Endothelial cell of umbilical vein (primary cell): ENCODE measurements at regions not wholly inside any gene's neighbourhood (a gene's known extent, or its start where the extent isn't known, plus 50 kb on each side); places are given as distances from the start of the nearest gene placed in this dataset.

Experiments
- BruUV-seq: library from RNA; stranded (reverse); fragments of 400-500 nt; replicated peaks from 2 replicates; lab custom pipeline; 2021; lab: Mats Ljungman, UMichigan
- CTCF ChIA-PET: fragments of 300-600, 350-600 bp; sonication (Branson Sonifier 250); formaldehyde crosslinking; loops from one replicate; lab custom pipeline; 2021; ENCODE audit warnings: antibody characterized with exemption, inconsistent platforms; lab: Charles Lee
- POLR2A ChIA-PET: fragments of 300-600, 350-600 bp; sonication (Branson Sonifier 250); formaldehyde crosslinking; loops from one replicate; lab custom pipeline; 2021; ENCODE audit warnings: antibody characterized with exemption, inconsistent platforms; lab: Charles Lee
- DNase-seq: peaks from one replicate; pipeline ENCODE4 v3.0.0-alpha.2; 2011; ENCODE audit warnings: low read depth, low spot score
- FAIRE-seq: peaks from 2 replicates; lab custom pipeline; 2011; peaks lifted over from hg19 to GRCh38; lab: Jason Lieb, UNC
- H2AFZ ChIP-seq: 2 replicates; pipeline ENCODE4 v1.6.0; 2012; ENCODE audit warnings: low read depth, low read length, control low read depth, inconsistent platforms
- H3K27ac ChIP-seq: 2 replicates; pipeline ENCODE4 v1.5.1; 2011; ENCODE audit warnings: low read depth, mild to moderate bottlenecking, control low read depth, low read length, moderate library complexity; ENCODE audit not compliant: insufficient read depth
- H3K27me3 ChIP-seq, 2 experiments: 2 replicates each; pipeline versions ENCODE4 v1.6.0 to v1.6.1; 2011; ENCODE audit warnings: low read length in 2 of 2, mixed read lengths in 1 of 2; ENCODE audit not compliant: control insufficient read depth in 2 of 2, insufficient read depth in 2 of 2
- H3K36me3 ChIP-seq, 2 experiments: 2 replicates in 1 of 2; 3 replicates in 1 of 2; pipeline ENCODE4 v1.5.1; 2011; ENCODE audit warnings: low read length in 2 of 2, mild to moderate bottlenecking in 1 of 2, moderate library complexity in 1 of 2; ENCODE audit not compliant: control insufficient read depth in 2 of 2, insufficient read depth in 2 of 2; ENCODE audit errors: extremely low read depth in 1 of 2
- H3K4me1 ChIP-seq: 3 replicates; pipeline ENCODE4 v1.5.1; 2011; ENCODE audit warnings: mild to moderate bottlenecking, low read length; ENCODE audit not compliant: control insufficient read depth, insufficient read depth; ENCODE audit errors: extremely low read depth
- H3K4me2 ChIP-seq: 2 replicates; pipeline ENCODE4 v1.6.1; 2011; ENCODE audit warnings: low read length, control low read depth, mixed read lengths; ENCODE audit not compliant: insufficient read depth
- H3K4me3 ChIP-seq, 3 experiments: fragments of 200-600 bp in 1 of 3; sonication (generic), shearing (Covaris generic) in 1 of 3; replicated peaks in 1 of 3; 2 replicates each; pipeline ENCODE4 v1.5.1; 2011 to 2016; ENCODE audit warnings: control low read depth in 3 of 3, low read length in 3 of 3, mild to moderate bottlenecking in 2 of 3, inconsistent platforms in 1 of 3, low read depth in 1 of 3, moderate library complexity in 1 of 3; ENCODE audit not compliant: insufficient read depth in 1 of 3
- H3K79me2 ChIP-seq: 2 replicates; pipeline ENCODE4 v1.6.0; 2012; ENCODE audit warnings: low read length, inconsistent platforms; ENCODE audit not compliant: control insufficient read depth, insufficient read depth
- H3K9ac ChIP-seq: replicated peaks from 2 replicates; pipeline ENCODE3; 2011; ENCODE audit warnings: low read length, control low read depth; ENCODE audit not compliant: insufficient read depth; ENCODE audit errors: extremely low read depth
- H3K9me1 ChIP-seq: replicated peaks from 3 replicates; pipeline ENCODE4 v1.6.0; 2011; ENCODE audit warnings: mild to moderate bottlenecking, low read length; ENCODE audit not compliant: control insufficient read depth, insufficient read depth; ENCODE audit errors: extremely low read depth
- H3K9me3 ChIP-seq: replicated peaks from 2 replicates; pipeline ENCODE4 v1.5.1; 2012; ENCODE audit warnings: low read length, inconsistent platforms; ENCODE audit not compliant: control insufficient read depth, insufficient read depth
- H4K20me1 ChIP-seq: replicated peaks from 2 replicates; pipeline ENCODE3; 2011; ENCODE audit warnings: mild to moderate bottlenecking, low read length; ENCODE audit not compliant: control insufficient read depth, insufficient read depth; ENCODE audit errors: extremely low read depth
- EZH2 ChIP-seq: IDR thresholded peaks from 2 replicates; pipeline ENCODE4 v1.6.1; 2012; ENCODE audit warnings: borderline replicate concordance, low read depth, mild to moderate bottlenecking, moderate library complexity, low read length, inconsistent platforms; ENCODE audit not compliant: severe bottlenecking
- FOS ChIP-seq: IDR thresholded peaks from 2 replicates; pipeline ENCODE4 v1.6.1; 2011; ENCODE audit warnings: mild to moderate bottlenecking, low read length, moderate library complexity, borderline replicate concordance; ENCODE audit not compliant: insufficient read depth
- GATA2 ChIP-seq: IDR thresholded peaks from 2 replicates; pipeline ENCODE4 v1.7.0; 2011; ENCODE audit warnings: low read depth, mild to moderate bottlenecking, moderate library complexity, mixed read lengths, low read length; ENCODE audit not compliant: insufficient read length, insufficient read depth
- JUN ChIP-seq: IDR thresholded peaks from 2 replicates; pipeline ENCODE4 v1.6.1; 2011; ENCODE audit warnings: borderline replicate concordance, low read depth; ENCODE audit not compliant: insufficient read length, insufficient read depth
- MYC ChIP-seq: IDR thresholded peaks from one replicate; pipeline ENCODE4 v1.6.1; 2011; ENCODE audit warnings: mild to moderate bottlenecking, low read depth, low read length
- POLR2A ChIP-seq: IDR thresholded peaks from 2 replicates; pipeline ENCODE4 v1.6.1; 2012; ENCODE audit warnings: low read depth, mild to moderate bottlenecking, control low read depth, low read length
- POLR2AphosphoS5 ChIP-seq: IDR thresholded peaks from 2 replicates; pipeline ENCODE4 v1.6.1; 2012; ENCODE audit warnings: low read depth, mild to moderate bottlenecking, control low read depth, low read length, moderate library complexity; ENCODE audit not compliant: insufficient read depth
- dilution Hi-C: fragments of 300-500 bp; cut with MboI; formaldehyde crosslinking; loops from one replicate; pipeline ENCODE4 v1.15.0; 2019; ENCODE audit warnings: low sequenced_read_pairs; ENCODE audit not compliant: extremely low pct_ligation_motif_present
- intact Hi-C: fragments of 100-400 bp; cut with micrococcal nuclease; formaldehyde crosslinking; loops from one replicate; pipeline ENCODE4 v1.10.0; 2022
- TF ChIP-seq, protein P1 (sequence below), 2 donors: IDR thresholded peaks; 1 replicate in 1 of 2; 2 replicates in 1 of 2; pipeline ENCODE4 v1.5.1; 2011; ENCODE audit warnings: low read length in 2 of 2, mild to moderate bottlenecking in 2 of 2, moderate library complexity in 2 of 2, control low read depth in 1 of 2, inconsistent platforms in 1 of 2, low read depth in 1 of 2; ENCODE audit not compliant: insufficient read depth in 1 of 2; ENCODE audit errors: extremely low read depth in 1 of 2
- TF ChIP-seq, protein P2 (sequence below): IDR thresholded peaks from 2 replicates; pipeline ENCODE4 v1.6.1; 2011; ENCODE audit not compliant: insufficient read depth, insufficient read length

GRCh38 chr1:36710951-36711350, 228.2 kb upstream of the CSF3R start:
- Histone ChIP-seq H3K4me2 (no peak overlapping the region), H3K4me1 (no peaks in the 10 kb centered on the region), H3K27me3 (peaks cover 3 to 7% of the 10 kb centered on the region in 2 experiments), H2AFZ (no peak overlapping the region), H3K9ac (no peak overlapping the region), H4K20me1 (no peaks in the 10 kb centered on the region), H3K9me1 (no peaks in the 10 kb centered on the region), H3K79me2 (no peaks in the 10 kb centered on the region), H3K4me3 (no peak overlapping the region), H3K36me3 (no peaks in the 10 kb centered on the region), H3K9me3 (no peaks in the 10 kb centered on the region), H3K27ac (no peak overlapping the region)
- no peak for TF ChIP-seq POLR2AphosphoS5
- TF ChIP-seq, protein P1, sequence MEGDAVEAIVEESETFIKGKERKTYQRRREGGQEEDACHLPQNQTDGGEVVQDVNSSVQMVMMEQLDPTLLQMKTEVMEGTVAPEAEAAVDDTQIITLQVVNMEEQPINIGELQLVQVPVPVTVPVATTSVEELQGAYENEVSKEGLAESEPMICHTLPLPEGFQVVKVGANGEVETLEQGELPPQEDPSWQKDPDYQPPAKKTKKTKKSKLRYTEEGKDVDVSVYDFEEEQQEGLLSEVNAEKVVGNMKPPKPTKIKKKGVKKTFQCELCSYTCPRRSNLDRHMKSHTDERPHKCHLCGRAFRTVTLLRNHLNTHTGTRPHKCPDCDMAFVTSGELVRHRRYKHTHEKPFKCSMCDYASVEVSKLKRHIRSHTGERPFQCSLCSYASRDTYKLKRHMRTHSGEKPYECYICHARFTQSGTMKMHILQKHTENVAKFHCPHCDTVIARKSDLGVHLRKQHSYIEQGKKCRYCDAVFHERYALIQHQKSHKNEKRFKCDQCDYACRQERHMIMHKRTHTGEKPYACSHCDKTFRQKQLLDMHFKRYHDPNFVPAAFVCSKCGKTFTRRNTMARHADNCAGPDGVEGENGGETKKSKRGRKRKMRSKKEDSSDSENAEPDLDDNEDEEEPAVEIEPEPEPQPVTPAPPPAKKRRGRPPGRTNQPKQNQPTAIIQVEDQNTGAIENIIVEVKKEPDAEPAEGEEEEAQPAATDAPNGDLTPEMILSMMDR (IDR thresholded peaks at IDR 0.05; ENCODE audit: extremely low read depth in 1 of 2, insufficient read depth in 1 of 2, low read depth in 1 of 2, low read length in 2 of 2): no peak
- TF ChIP-seq POLR2A: no peak
- DNase-seq (no peak), FAIRE-seq (no peak)
- dilution Hi-C loops (no loop called here), intact Hi-C loops (no loop called here)
- ChIA-PET CTCF (no interaction called here), POLR2A (no interaction called here)
- no TSS peak for BruUV-seq

DNA sequence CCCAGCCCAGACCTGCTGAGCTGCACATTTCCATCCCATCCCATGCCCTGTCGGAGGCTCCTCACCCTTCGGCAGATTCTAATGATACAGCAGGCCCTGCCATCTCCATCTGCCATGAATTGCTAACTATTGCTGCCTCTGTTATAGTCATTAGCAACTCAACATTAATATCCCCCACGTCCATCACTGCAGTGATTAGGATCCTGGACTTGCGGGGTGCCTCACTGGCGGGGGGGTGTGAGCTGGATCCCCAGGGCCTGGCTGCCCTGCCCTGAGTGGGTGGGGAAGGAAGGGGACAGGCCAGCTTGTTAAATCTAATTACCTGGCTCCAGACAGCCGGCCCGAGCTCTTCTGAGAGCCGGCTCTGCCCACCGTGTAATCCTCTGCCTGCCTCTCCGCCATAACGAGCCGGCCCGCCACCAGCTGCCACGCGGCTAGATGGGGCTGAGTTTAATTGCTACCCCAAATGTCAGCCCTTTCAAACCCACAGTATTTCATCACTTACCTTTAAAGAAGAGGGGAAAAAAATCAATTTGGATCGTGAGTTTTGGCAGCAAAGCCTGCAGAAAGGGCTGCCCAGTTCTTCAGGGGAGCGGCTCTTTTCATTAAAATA, 227.3 kb upstream of the CSF3R start:
- Histone ChIP-seq H3K4me2 (no peak overlapping the region), H3K9ac (no peak overlapping the region), H2AFZ (no peak overlapping the region), H3K27me3 (peaks cover 3 to 7% of the 10 kb centered on the region in 2 experiments), H3K9me1 (no peaks in the 10 kb centered on the region), H3K79me2 (no peaks in the 10 kb centered on the region), H3K4me3 (no peak overlapping the region), H3K27ac (no peak overlapping the region), H4K20me1 (no peaks in the 10 kb centered on the region), H3K36me3 (no peaks in the 10 kb centered on the region), H3K9me3 (no peaks in the 10 kb centered on the region), H3K4me1 (no peaks in the 10 kb centered on the region)
- intact Hi-C loops (loop anchor here (10.0 kb wide), 1 partner anchor 155 kb away; no protein-coding TSS in a partner anchor), dilution Hi-C loops (no loop called here)
- POLR2A ChIA-PET: no interaction called here
- TF ChIP-seq EZH2: no peak
- no peak for TF ChIP-seq GATA2
- TF ChIP-seq MYC: no peak
- TF ChIP-seq FOS: no peak
- no peak for TF ChIP-seq JUN
- no peak for TF ChIP-seq POLR2A
- TF ChIP-seq POLR2AphosphoS5: no peak
- TF ChIP-seq, protein P2, sequence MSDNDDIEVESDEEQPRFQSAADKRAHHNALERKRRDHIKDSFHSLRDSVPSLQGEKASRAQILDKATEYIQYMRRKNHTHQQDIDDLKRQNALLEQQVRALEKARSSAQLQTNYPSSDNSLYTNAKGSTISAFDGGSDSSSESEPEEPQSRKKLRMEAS: no peak
- TF ChIP-seq, protein P1 (IDR thresholded peaks at IDR 0.05; ENCODE audit: extremely low read depth in 1 of 2, insufficient read depth in 1 of 2, low read depth in 1 of 2, low read length in 2 of 2): no peak
- DNase-seq (no peak), FAIRE-seq (no peak)
- no TSS peak for BruUV-seq
- CTCF ChIA-PET: no interaction called here
